Body of pancreas (tissue), 4 donors: ENCODE measurements at regions not wholly inside any gene's neighbourhood (a gene's known extent, or its start where the extent isn't known, plus 50 kb on each side); places are given as distances from the start of the nearest gene placed in this dataset.

Source experiments
- ATAC-seq: fragments of 150-250 bp; one replicate; pipeline ENCODE4 v1.9.1; 2016
- DNase-seq, 4 donors: peaks; one replicate each; pipeline ENCODE4 v3.0.0-alpha.2; 2019
- H3K27ac ChIP-seq, 4 donors: fragments of 200-600 bp; sonication (generic); 1 replicate in 3 of 4; 2 replicates in 1 of 4; pipeline versions ENCODE4 v1.5.1 to v1.6.1; 2016 to 2019; ENCODE audit warnings: mild to moderate bottlenecking in 1 of 4, mixed read lengths in 1 of 4, moderate library complexity in 1 of 4
- H3K27me3 ChIP-seq, 2 donors: fragments of 200-600 bp; sonication (generic); one replicate each; pipeline ENCODE4 v1.6.0; 2016; ENCODE audit warnings: mild to moderate bottlenecking in 1 of 2
- H3K36me3 ChIP-seq, 2 donors: fragments of 200-600 bp; sonication (generic); replicated peaks in 1 of 2; 2 replicates each; pipeline ENCODE4 v1.5.1; 2016; ENCODE audit warnings: low read depth in 2 of 2; ENCODE audit not compliant: insufficient read depth in 1 of 2
- H3K4me1 ChIP-seq: fragments of 200-600 bp; sonication (generic); one replicate; pipeline ENCODE4 v1.6.0; 2016
- H3K4me3 ChIP-seq, 2 donors: fragments of 200-600 bp; sonication (generic); 1 replicate in 1 of 2; 2 replicates in 1 of 2; pipeline ENCODE4 v1.5.1; 2016 to 2019
- H3K9me3 ChIP-seq, 3 donors: fragments of 200-600 bp; sonication (generic); 1 replicate in 2 of 3; 2 replicates in 1 of 3; pipeline ENCODE4 v1.5.1; 2016
- CTCF ChIP-seq, 7 experiments: fragments of 450-650 bp in 4 of 7; fragments of 200-600 bp in 3 of 7; sonication (generic) in 3 of 7; IDR thresholded peaks; one replicate each; pipeline ENCODE4 v1.5.1; 2016 to 2019; ENCODE audit warnings: antibody characterized with exemption in 7 of 7
- POLR2A ChIP-seq, 3 donors: fragments of 450-650 bp; IDR thresholded peaks; one replicate each; pipeline ENCODE4 v1.6.1; 2016; ENCODE audit warnings: antibody characterized with exemption in 3 of 3, mild to moderate bottlenecking in 2 of 3
- WGBS, 2 donors: methylation state at CpG; one replicate each; pipeline ENCODE4 v1.1.5; 2017; 5-methylcytosine and 5-hydroxymethylcytosine counted together
- intact Hi-C: fragments of 100-400 bp; cut with DNase I; formaldehyde crosslinking; loops from one replicate; pipeline ENCODE4 v1.15.1; 2023

GRCh38 chr5:159655757-159656409 lies 260.4 kb upstream of the ADRA1B start:
- no peak for DNase-seq

GRCh38 chr5:159657298-159657697 lies 259.0 kb upstream of the ADRA1B start:
- Histone ChIP-seq H3K4me3 (no peak overlapping the region), H3K36me3 (no peaks in the 10 kb centered on the region), H3K4me1 (no peaks in the 10 kb centered on the region), H3K27ac (no peak overlapping the region), H3K9me3 (no peaks in the 10 kb centered on the region), H3K27me3 (no peaks in the 10 kb centered on the region)
- intact Hi-C loops = no loop called here
- ATAC-seq = no peak
- no peak for TF ChIP-seq POLR2A (IDR thresholded peaks at IDR 0.05)
- TF ChIP-seq CTCF (IDR thresholded peaks at IDR 0.05) = no peak
- 51 to 56% methylated on average over 4 of the region's 4 CpGs for WGBS, 2 donors
- no peak for DNase-seq

More at GRCh38 chr5:159655757-159656409, 260.4 kb upstream of the ADRA1B start:
- intact Hi-C loops = no loop called here
- Histone ChIP-seq H3K27ac (no peak overlapping the region), H3K4me3 (no peak overlapping the region), H3K9me3 (no peaks in the 10 kb centered on the region), H3K36me3 (no peaks in the 10 kb centered on the region), H3K27me3 (no peaks in the 10 kb centered on the region), H3K4me1 (no peaks in the 10 kb centered on the region)
- no peak for TF ChIP-seq POLR2A (IDR thresholded peaks at IDR 0.05)
- TF ChIP-seq CTCF (IDR thresholded peaks at IDR 0.05) = no peak
- no peak for ATAC-seq
- 42 to 51% methylated on average over 3 of the region's 3 CpGs for WGBS, 2 donors

- H3K27me3 ChIP-seq = no peaks in the 10 kb centered on the region
- H3K36me3 ChIP-seq = no peaks in the 10 kb centered on the region
- DNase-seq (no peak), ATAC-seq (no peak)
- WGBS, 2 donors = 57 to 62% methylated on average over 6 of the region's 6 CpGs
- H3K4me1 ChIP-seq = no peaks in the 10 kb centered on the region
- no peak overlapping the region for H3K27ac ChIP-seq
- no peak overlapping the region for H3K4me3 ChIP-seq
- TF ChIP-seq CTCF (IDR thresholded peaks at IDR 0.05) = no peak
- TF ChIP-seq POLR2A (IDR thresholded peaks at IDR 0.05) = no peak
- intact Hi-C loops = no loop called here
- H3K9me3 ChIP-seq = no peaks in the 10 kb centered on the region
These were observed 258.5 kb upstream of the ADRA1B start for GRCh38 chr5:159657771-159658170.

GRCh38 chr5:159658266-159658925 lies 257.9 kb upstream of the ADRA1B start:
- TF ChIP-seq CTCF (IDR thresholded peaks at IDR 0.05) = no peak
- no peak for TF ChIP-seq POLR2A (IDR thresholded peaks at IDR 0.05)
- DNase-seq (no peak), ATAC-seq (no peak)
- Histone ChIP-seq H3K9me3 (no peaks in the 10 kb centered on the region), H3K4me3 (no peak overlapping the region), H3K36me3 (no peaks in the 10 kb centered on the region), H3K27me3 (no peaks in the 10 kb centered on the region), H3K27ac (no peak overlapping the region), H3K4me1 (no peaks in the 10 kb centered on the region)
- intact Hi-C loops = no loop called here
- 74 to 76% methylated on average over 10 of the region's 10 CpGs for WGBS, 2 donors

- ATAC-seq = no peak
- TF ChIP-seq POLR2A (IDR thresholded peaks at IDR 0.05) = no peak
- no peak for DNase-seq
- intact Hi-C loops = no loop called here
- no peaks in the 10 kb centered on the region for H3K27me3 ChIP-seq
- H3K9me3 ChIP-seq = no peaks in the 10 kb centered on the region
- no peak overlapping the region for H3K27ac ChIP-seq
- no peak overlapping the region for H3K4me3 ChIP-seq
- no peaks in the 10 kb centered on the region for H3K4me1 ChIP-seq
- H3K36me3 ChIP-seq = no peaks in the 10 kb centered on the region
- WGBS, 2 donors = 41 to 46% methylated on average over 2 of the region's 2 CpGs
These were observed 255.9 kb upstream of the ADRA1B start for GRCh38 chr5:159660401-159660800.
